Adipose tissue (tissue), 3 donors: ENCODE measurements at regions not wholly inside any gene's neighbourhood (a gene's known extent, or its start where the extent isn't known, plus 50 kb on each side); places are given as distances from the start of the nearest gene placed in this dataset.
A peak's percentile ranks its signal among the peaks of the same experiment; 100 is the strongest.

ENCODE experiments used
- H3K27ac ChIP-seq: one replicate; pipeline ENCODE4 v1.5.1; 2013; ENCODE audit warnings: low read depth, low read length
- WGBS, 3 donors: extraction: QIAGEN DNeasy Blood & Tissue Kit; methylation state at CpG; one replicate each; pipeline ENCODE4 v1.1.7; 2013; 5-methylcytosine and 5-hydroxymethylcytosine counted together
- donor health status: healthy with polysubstance abuse.
- donor health status: Bipolar disorder and iron deficiency.
- donor health status: healthy.

- H3K27ac ChIP-seq, result no peak overlapping the region
Observed at GRCh38 chr6:26149240-26149639, 62.0 kb downstream of the HFE start.

- 68 to 82% (median 74%) methylated on average over 6 of the region's 6 CpGs for WGBS, 3 donors
- H3K27ac ChIP-seq, result no peak overlapping the region
Observed at GRCh38 chr6:26152226-26153101, 65.2 kb downstream of the HFE start.

- WGBS, 3 donors, result 27 to 32% (median 28%) methylated on average over 9 of the region's 9 CpGs
- H3K27ac ChIP-seq, result no peak overlapping the region
Observed at GRCh38 chr6:26155061-26155930, 68.1 kb downstream of the HFE start.

GRCh38 chr6:26156105-26156849 is 69.0 kb downstream of the HFE start:
- WGBS, 3 donors, result 0 to 1% (median 0%) methylated on average over 61 of the region's 61 CpGs

GRCh38 chr6:26156850-26157250 is 69.6 kb downstream of the HFE start:
- H3K27ac ChIP-seq, result peak overlapping the region; percentile 31
- 0 to 2% (median 1%) methylated on average over 18 of the region's 18 CpGs for WGBS, 3 donors

More at GRCh38 chr6:26156105-26156849, 69.0 kb downstream of the HFE start:
- H3K27ac ChIP-seq, result peak overlapping the region; percentile 31

- 1% methylated on average over 29 of the region's 29 CpGs for WGBS, 3 donors
- peak overlapping the region; percentile 31 for H3K27ac ChIP-seq
Observed at GRCh38 chr6:26157251-26158075, 70.2 kb downstream of the HFE start.

GRCh38 chr6:26158076-26158580 is 70.9 kb downstream of the HFE start:
- 0% methylated on average over 30 of the region's 30 CpGs for WGBS, 3 donors
- H3K27ac ChIP-seq, result peak overlapping the region; percentile 29

- WGBS, 3 donors, result 0 to 1% (median 0%) methylated on average over 21 of the region's 21 CpGs
- H3K27ac ChIP-seq, result no peak overlapping the region
Observed at GRCh38 chr6:26158581-26159356, 71.5 kb downstream of the HFE start.

GRCh38 chr6:26159357-26160273 is 72.4 kb downstream of the HFE start:
- 12 to 25% (median 21%) methylated on average over 13 of the region's 13 CpGs for WGBS, 3 donors
- H3K27ac ChIP-seq, result no peak overlapping the region

- WGBS, 3 donors, result 93 to 97% (median 93%) methylated on average over 3 of the region's 3 CpGs
- H3K27ac ChIP-seq, result no peak overlapping the region
Observed at GRCh38 chr6:26161322-26161721, 74.1 kb downstream of the HFE start.

GRCh38 chr6:26162399-26162798 is 75.2 kb downstream of the HFE start:
- H3K27ac ChIP-seq, result no peak overlapping the region
- WGBS, 3 donors, result 89 to 96% (median 94%) methylated on average over 7 of the region's 7 CpGs

- no peak overlapping the region for H3K27ac ChIP-seq
- WGBS, 3 donors, result 81 to 86% (median 83%) methylated on average over 11 of the region's 11 CpGs
Observed at GRCh38 chr6:26163427-26164119, 76.3 kb downstream of the HFE start.

- WGBS, 3 donors, result 50 to 55% (median 52%) methylated on average over 1 of the region's 1 CpG
- H3K27ac ChIP-seq, result no peak overlapping the region
Observed at GRCh38 chr6:26164120-26164505, 76.9 kb downstream of the HFE start.

GRCh38 chr6:26165261-26165790 is 78.1 kb downstream of the HFE start:
- H3K27ac ChIP-seq, result no peak overlapping the region
- 67 to 78% (median 70%) methylated on average over 6 of the region's 6 CpGs for WGBS, 3 donors

GRCh38 chr6:26170181-26170580 is 83.0 kb downstream of the HFE start:
- WGBS, 3 donors, result 51 to 61% (median 60%) methylated on average over 2 of the region's 2 CpGs
- H3K27ac ChIP-seq, result no peak overlapping the region
